ENCODE measurements at regions not wholly inside any gene's neighbourhood (a gene's known extent, or its start where the extent isn't known, plus 50 kb on each side); places are given as distances from the start of the nearest gene placed in this dataset.
A peak's percentile ranks its signal among the peaks of the same experiment; 100 is the strongest.

DNA sequence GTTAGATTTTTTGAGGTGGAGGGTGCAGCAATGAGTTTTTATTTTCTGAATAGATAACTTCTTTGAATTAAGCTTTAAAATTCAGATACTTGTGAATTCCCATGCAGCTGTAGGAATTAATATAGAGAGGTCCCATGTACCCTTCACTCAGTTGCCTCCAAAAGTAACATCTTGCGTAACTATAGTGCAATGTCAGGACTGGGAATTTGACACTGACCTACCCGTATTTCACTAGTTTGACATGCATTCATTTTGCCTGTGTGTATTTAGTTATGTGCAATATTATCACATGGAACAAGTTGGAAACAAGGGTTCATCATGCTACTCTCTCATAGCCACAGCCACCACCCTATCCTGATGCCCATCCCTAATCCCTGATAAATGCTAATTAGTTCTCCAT is 147.1 kb upstream of the IGFBP3 start:
- TF ChIP-seq, protein P1, sequence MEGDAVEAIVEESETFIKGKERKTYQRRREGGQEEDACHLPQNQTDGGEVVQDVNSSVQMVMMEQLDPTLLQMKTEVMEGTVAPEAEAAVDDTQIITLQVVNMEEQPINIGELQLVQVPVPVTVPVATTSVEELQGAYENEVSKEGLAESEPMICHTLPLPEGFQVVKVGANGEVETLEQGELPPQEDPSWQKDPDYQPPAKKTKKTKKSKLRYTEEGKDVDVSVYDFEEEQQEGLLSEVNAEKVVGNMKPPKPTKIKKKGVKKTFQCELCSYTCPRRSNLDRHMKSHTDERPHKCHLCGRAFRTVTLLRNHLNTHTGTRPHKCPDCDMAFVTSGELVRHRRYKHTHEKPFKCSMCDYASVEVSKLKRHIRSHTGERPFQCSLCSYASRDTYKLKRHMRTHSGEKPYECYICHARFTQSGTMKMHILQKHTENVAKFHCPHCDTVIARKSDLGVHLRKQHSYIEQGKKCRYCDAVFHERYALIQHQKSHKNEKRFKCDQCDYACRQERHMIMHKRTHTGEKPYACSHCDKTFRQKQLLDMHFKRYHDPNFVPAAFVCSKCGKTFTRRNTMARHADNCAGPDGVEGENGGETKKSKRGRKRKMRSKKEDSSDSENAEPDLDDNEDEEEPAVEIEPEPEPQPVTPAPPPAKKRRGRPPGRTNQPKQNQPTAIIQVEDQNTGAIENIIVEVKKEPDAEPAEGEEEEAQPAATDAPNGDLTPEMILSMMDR (conservative IDR thresholded peaks at IDR 0.05; ENCODE audit: low read depth, low read length) = no peak
- TF ChIP-seq POLR2A (IDR thresholded peaks at IDR 0.05; ENCODE audit: low read depth, low read length) (no peak), MAFK (IDR thresholded peaks at IDR 0.05; ENCODE audit: low read depth, low read length) (no peak), FOS (IDR thresholded peaks at IDR 0.05; ENCODE audit: low read depth, low read length) (no peak), RAD21 (IDR thresholded peaks at IDR 0.05; ENCODE audit: low read length) (no peak), RFX5 (IDR thresholded peaks at IDR 0.05; ENCODE audit: low read depth, low read length) (no peak), MXI1 (IDR thresholded peaks at IDR 0.05; ENCODE audit: borderline replicate concordance, low read depth, low read length) (no peak), RCOR1 (IDR thresholded peaks at IDR 0.05; ENCODE audit: insufficient replicate concordance, low read length) (no peak), CHD1 (IDR thresholded peaks at IDR 0.05; ENCODE audit: low read depth, low read length) (no peak), SMC3 (IDR thresholded peaks at IDR 0.05; ENCODE audit: low read depth, low read length) (no peak), CEBPB (IDR thresholded peaks at IDR 0.05; ENCODE audit: low read depth, low read length) (peak; percentile 69)
- TF ChIP-seq, protein P2, sequence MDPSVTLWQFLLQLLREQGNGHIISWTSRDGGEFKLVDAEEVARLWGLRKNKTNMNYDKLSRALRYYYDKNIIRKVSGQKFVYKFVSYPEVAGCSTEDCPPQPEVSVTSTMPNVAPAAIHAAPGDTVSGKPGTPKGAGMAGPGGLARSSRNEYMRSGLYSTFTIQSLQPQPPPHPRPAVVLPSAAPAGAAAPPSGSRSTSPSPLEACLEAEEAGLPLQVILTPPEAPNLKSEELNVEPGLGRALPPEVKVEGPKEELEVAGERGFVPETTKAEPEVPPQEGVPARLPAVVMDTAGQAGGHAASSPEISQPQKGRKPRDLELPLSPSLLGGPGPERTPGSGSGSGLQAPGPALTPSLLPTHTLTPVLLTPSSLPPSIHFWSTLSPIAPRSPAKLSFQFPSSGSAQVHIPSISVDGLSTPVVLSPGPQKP (IDR thresholded peaks at IDR 0.05; ENCODE audit: borderline replicate concordance, low read depth, low read length) = no peak
- TF ChIP-seq, protein P3, sequence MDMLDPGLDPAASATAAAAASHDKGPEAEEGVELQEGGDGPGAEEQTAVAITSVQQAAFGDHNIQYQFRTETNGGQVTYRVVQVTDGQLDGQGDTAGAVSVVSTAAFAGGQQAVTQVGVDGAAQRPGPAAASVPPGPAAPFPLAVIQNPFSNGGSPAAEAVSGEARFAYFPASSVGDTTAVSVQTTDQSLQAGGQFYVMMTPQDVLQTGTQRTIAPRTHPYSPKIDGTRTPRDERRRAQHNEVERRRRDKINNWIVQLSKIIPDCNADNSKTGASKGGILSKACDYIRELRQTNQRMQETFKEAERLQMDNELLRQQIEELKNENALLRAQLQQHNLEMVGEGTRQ (IDR thresholded peaks at IDR 0.05; ENCODE audit: low read depth, low read length) = no peak

Data from IMR-90 (cell line).